Spleen (tissue), 11 donors: ENCODE measurements at regions not wholly inside any gene's neighbourhood (a gene's known extent, or its start where the extent isn't known, plus 50 kb on each side); places are given as distances from the start of the nearest gene placed in this dataset.

Experiments
- DNase-seq: peaks from one replicate; pipeline ENCODE4 v3.0.0-alpha.2; 2020
- H3K27ac ChIP-seq, 8 donors: fragments of 200-600 bp; sonication (generic) in 7 of 8; 1 replicate in 4 of 8; 2 replicates in 4 of 8; pipeline versions ENCODE4 v1.5.0 to v1.8.0; 2016 to 2021; ENCODE audit warnings: inconsistent platforms in 4 of 8, mild to moderate bottlenecking in 4 of 8, moderate library complexity in 1 of 8
- H3K27me3 ChIP-seq, 7 donors: fragments of 200-600 bp; sonication (generic) in 6 of 7; replicated peaks in 1 of 7; 1 replicate in 4 of 7; 2 replicates in 3 of 7; pipeline versions ENCODE4 v1.5.0 to v1.8.0; 2016 to 2021; ENCODE audit warnings: inconsistent platforms in 3 of 7, mild to moderate bottlenecking in 1 of 7
- H3K36me3 ChIP-seq, 6 donors: fragments of 200-600 bp; sonication (generic) in 5 of 6; 1 replicate in 4 of 6; 2 replicates in 2 of 6; pipeline versions ENCODE4 v1.5.0 to v1.8.0; 2016 to 2021; ENCODE audit warnings: inconsistent platforms in 2 of 6
- H3K4me1 ChIP-seq, 6 donors: fragments of 200-600 bp; sonication (generic) in 5 of 6; 1 replicate in 3 of 6; 2 replicates in 3 of 6; pipeline versions ENCODE4 v1.5.0 to v1.8.0; 2016 to 2021; ENCODE audit warnings: inconsistent platforms in 3 of 6
- H3K4me3 ChIP-seq, 8 donors: fragments of 200-600 bp; sonication (generic) in 7 of 8; 1 replicate in 4 of 8; 2 replicates in 4 of 8; pipeline versions ENCODE4 v1.5.0 to v1.8.0; 2016 to 2021; ENCODE audit warnings: inconsistent platforms in 4 of 8, mild to moderate bottlenecking in 4 of 8, moderate library complexity in 2 of 8
- H3K9me3 ChIP-seq, 8 donors: fragments of 200-600 bp; sonication (generic) in 7 of 8; 1 replicate in 4 of 8; 2 replicates in 4 of 8; pipeline versions ENCODE4 v1.5.0 to v1.8.0; 2016 to 2021; ENCODE audit warnings: inconsistent platforms in 4 of 8
- POLR2A ChIP-seq, 3 donors: fragments of 450-650 bp; IDR thresholded peaks; one replicate each; pipeline ENCODE4 v1.5.1; 2017; ENCODE audit warnings: antibody characterized with exemption in 3 of 3, mild to moderate bottlenecking in 1 of 3
- POLR2AphosphoS5 ChIP-seq, 3 donors: sonication (generic); formaldehyde crosslinking; IDR thresholded peaks; one replicate each; pipeline ENCODE4 v1.5.1; 2017; ENCODE audit warnings: antibody characterized with exemption in 3 of 3
- WGBS, 5 donors: extraction: QIAGEN DNeasy Blood & Tissue Kit in 3 of 5; methylation state at CpG; one replicate each; pipeline versions ENCODE4 v1.1.5 to v1.1.7; 2013 to 2018; 5-methylcytosine and 5-hydroxymethylcytosine counted together
- intact Hi-C: fragments of 100-400 bp; cut with DNase I; formaldehyde crosslinking; loops from one replicate; pipeline ENCODE4 v1.15.0; 2023; ENCODE audit warnings: low total_unique reads
- TF ChIP-seq, protein P1 (sequence below), 11 experiments: fragments of 200-600 bp in 7 of 11; fragments of 450-650 bp in 4 of 11; sonication (generic) in 4 of 11; IDR thresholded peaks in 8 of 11; conservative IDR thresholded peaks in 3 of 11; 1 replicate in 7 of 11; 2 replicates in 4 of 11; pipeline versions ENCODE4 v1.4.0 to v1.8.0; 2016 to 2021; ENCODE audit warnings: antibody characterized with exemption in 11 of 11, inconsistent platforms in 4 of 11, mild to moderate bottlenecking in 1 of 11
- donor health status: healthy with polysubstance abuse.
- donor health status: DM: no; HTN: no; CAD: no; lungs with moderate emphysema.
- donor health status: DM: no; HTN: no; CAD: no.
- donor health status: Bipolar disorder and iron deficiency.
- donor health status: healthy.
- donor health status: DM: no; HTN: no; CAD: no.
- donor health status: DM: yes; HTN: yes; CAD: no.

DNA sequence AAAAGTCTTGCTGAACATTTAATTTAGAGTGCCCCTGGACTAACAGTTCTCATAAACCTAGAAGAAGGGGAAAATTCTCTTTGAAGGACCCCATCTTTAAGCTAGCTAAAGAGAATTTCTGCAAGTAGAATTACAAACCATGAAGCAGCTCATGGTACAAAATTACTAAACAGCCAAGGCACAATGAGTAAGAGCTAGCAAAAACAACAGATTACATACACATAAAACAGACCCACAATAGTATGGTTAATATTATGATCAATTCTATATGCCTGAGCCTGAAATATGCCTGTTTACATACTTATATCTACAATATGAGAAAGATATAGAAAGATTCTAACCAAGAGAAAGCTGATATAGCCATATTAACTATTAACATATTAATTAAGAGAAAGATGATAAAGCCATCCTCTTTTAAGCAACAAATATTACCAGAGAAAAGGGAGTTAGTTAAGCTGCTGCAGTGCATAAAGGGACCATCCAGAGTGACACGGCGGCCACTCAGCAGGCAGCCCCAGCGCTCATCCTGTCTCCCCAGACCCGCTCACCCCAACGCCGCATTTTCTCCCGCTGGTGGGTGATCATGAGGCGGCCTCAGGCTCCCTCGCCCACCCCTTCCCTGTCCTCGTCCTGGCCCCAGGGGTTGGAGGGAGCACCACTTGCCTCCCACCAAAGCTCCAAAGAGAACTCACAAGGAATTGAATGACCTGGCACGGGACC lies 98.4 kb upstream of the CARMIL1 start:
- H3K36me3 ChIP-seq = no peaks in the 10 kb centered on the region
- H3K27me3 ChIP-seq = no peaks in the 10 kb centered on the region
- WGBS, 5 donors = 58 to 87% (median 81%) methylated on average over 11 of the region's 11 CpGs
- intact Hi-C loops = no loop called here
- TF ChIP-seq POLR2AphosphoS5 (IDR thresholded peaks at IDR 0.05) = no peak
- TF ChIP-seq POLR2A (IDR thresholded peaks at IDR 0.05) = no peak
- TF ChIP-seq, protein P1, sequence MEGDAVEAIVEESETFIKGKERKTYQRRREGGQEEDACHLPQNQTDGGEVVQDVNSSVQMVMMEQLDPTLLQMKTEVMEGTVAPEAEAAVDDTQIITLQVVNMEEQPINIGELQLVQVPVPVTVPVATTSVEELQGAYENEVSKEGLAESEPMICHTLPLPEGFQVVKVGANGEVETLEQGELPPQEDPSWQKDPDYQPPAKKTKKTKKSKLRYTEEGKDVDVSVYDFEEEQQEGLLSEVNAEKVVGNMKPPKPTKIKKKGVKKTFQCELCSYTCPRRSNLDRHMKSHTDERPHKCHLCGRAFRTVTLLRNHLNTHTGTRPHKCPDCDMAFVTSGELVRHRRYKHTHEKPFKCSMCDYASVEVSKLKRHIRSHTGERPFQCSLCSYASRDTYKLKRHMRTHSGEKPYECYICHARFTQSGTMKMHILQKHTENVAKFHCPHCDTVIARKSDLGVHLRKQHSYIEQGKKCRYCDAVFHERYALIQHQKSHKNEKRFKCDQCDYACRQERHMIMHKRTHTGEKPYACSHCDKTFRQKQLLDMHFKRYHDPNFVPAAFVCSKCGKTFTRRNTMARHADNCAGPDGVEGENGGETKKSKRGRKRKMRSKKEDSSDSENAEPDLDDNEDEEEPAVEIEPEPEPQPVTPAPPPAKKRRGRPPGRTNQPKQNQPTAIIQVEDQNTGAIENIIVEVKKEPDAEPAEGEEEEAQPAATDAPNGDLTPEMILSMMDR (IDR thresholded peaks at IDR 0.05 in 8 of 11, conservative IDR thresholded peaks at IDR 0.05 in 3 of 11) = no peak
- no peak overlapping the region for H3K4me3 ChIP-seq
- H3K4me1 ChIP-seq = peaks cover 0 to 45% (median 12%) of the 10 kb centered on the region in 6 donors
- H3K27ac ChIP-seq = peak overlapping the region in 6 of 8 donors; percentile 70 to 82 (median 76)
- no peaks in the 10 kb centered on the region for H3K9me3 ChIP-seq
- DNase-seq = peak; percentile 73

DNA sequence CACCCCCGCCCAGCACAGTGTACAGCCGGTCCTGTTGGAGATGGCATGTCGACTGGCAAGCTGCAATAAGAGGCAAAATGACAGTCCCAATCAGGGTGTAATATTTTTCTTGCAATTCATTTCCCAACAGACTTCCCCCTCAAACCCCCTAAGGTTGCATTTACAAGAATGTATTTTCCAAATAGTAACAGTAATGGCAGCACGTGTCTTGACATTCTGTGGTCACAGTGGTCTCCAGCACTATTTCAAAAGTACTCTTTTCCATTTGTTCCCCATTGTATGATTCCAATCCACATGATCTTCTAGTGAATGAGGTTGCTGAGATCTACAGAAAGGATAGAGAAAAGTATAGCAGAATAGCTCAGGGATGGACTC lies 97.8 kb upstream of the CARMIL1 start:
- Histone ChIP-seq H3K9me3 (no peaks in the 10 kb centered on the region), H3K4me1 (peaks cover 0 to 39% (median 12%) of the 10 kb centered on the region in 6 donors), H3K27me3 (no peaks in the 10 kb centered on the region), H3K27ac (peak overlapping the region in 2 of 8 donors; percentile 7 to 78), H3K4me3 (no peak overlapping the region), H3K36me3 (no peaks in the 10 kb centered on the region)
- WGBS, 5 donors = 48 to 85% (median 56%) methylated on average over 4 of the region's 4 CpGs
- no peak for TF ChIP-seq POLR2AphosphoS5 (IDR thresholded peaks at IDR 0.05)
- TF ChIP-seq, protein P1 (IDR thresholded peaks at IDR 0.05 in 8 of 11, conservative IDR thresholded peaks at IDR 0.05 in 3 of 11) = no peak
- TF ChIP-seq POLR2A (IDR thresholded peaks at IDR 0.05) = no peak
- no peak for DNase-seq
- intact Hi-C loops = no loop called here

DNA sequence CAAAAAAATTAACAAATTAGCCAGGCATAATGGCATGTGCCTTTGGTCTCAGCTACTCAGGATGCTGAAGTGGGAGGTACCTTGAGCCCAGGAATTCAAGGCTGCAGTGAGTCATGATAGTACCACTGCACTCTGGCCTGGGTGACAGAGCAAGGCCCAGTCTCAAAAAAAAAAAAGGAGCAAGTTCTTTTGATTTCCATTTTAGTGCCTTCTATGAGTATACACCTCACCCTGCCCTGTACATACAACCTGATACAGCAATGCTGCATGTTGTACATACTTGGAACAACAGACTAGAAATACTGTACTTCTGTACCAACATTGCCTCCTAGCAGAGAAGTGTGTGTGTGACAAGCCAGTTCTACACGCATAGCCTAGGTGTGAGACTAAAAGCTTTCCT lies 97.3 kb upstream of the CARMIL1 start:
- WGBS, 5 donors = 84 to 94% (median 90%) methylated on average over 1 of the region's 1 CpG
- H3K27ac ChIP-seq = no peak overlapping the region
- H3K9me3 ChIP-seq = no peaks in the 10 kb centered on the region
- H3K27me3 ChIP-seq = no peaks in the 10 kb centered on the region
- TF ChIP-seq POLR2A (IDR thresholded peaks at IDR 0.05) (no peak), POLR2AphosphoS5 (IDR thresholded peaks at IDR 0.05) (no peak)
- TF ChIP-seq, protein P1 (IDR thresholded peaks at IDR 0.05 in 8 of 11, conservative IDR thresholded peaks at IDR 0.05 in 3 of 11) = no peak
- no peaks in the 10 kb centered on the region for H3K36me3 ChIP-seq
- peaks cover 0 to 33% (median 12%) of the 10 kb centered on the region in 6 donors for H3K4me1 ChIP-seq
- no peak overlapping the region for H3K4me3 ChIP-seq
- no peak for DNase-seq
- intact Hi-C loops = no loop called here

DNA sequence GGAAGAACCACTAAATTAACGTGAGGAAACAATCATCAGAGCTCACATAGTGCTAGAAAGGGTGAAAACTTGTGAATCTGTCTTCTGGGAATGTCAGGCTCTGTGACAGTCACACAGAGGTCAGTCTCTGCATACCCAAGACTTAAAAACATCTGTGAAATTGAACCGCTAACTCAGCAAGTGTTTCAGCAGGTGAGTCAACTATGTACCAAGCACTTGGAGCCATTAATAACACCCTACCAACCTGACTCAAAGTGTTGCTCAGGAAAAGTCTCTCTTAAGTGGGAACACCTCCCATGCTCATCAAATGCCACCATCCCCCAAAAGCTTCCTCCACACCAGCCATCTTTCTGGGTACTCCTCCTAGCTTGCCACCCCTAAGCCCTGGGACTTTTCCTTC lies 92.3 kb upstream of the CARMIL1 start:
- intact Hi-C loops = no loop called here
- no peaks in the 10 kb centered on the region for H3K27me3 ChIP-seq
- no peak overlapping the region for H3K27ac ChIP-seq
- no peaks in the 10 kb centered on the region for H3K36me3 ChIP-seq
- WGBS, 5 donors = 56 to 78% (median 73%) methylated on average over 2 of the region's 2 CpGs
- no peak for DNase-seq
- no peaks in the 10 kb centered on the region for H3K9me3 ChIP-seq
- H3K4me1 ChIP-seq = no peaks in the 10 kb centered on the region
- TF ChIP-seq, protein P1 (IDR thresholded peaks at IDR 0.05 in 8 of 11, conservative IDR thresholded peaks at IDR 0.05 in 3 of 11) = no peak
- H3K4me3 ChIP-seq = no peak overlapping the region
